Endothelial cell (in vitro differentiated cells): ENCODE measurements at regions not wholly inside any gene's neighbourhood (a gene's known extent, or its start where the extent isn't known, plus 50 kb on each side); places are given as distances from the start of the nearest gene placed in this dataset.
A peak's percentile ranks its signal among the peaks of the same experiment; 100 is the strongest.

ENCODE experiments used
- DNase-seq: peaks from one replicate; pipeline ENCODE4 v3.0.0; 2021; ENCODE audit warnings: low spot score
- H3K27ac Mint-ChIP-seq: one replicate; pipeline ENCODE4 v1.8.0; 2021; ENCODE audit warnings: mixed read lengths, inconsistent platforms; ENCODE audit not compliant: unreplicated experiment
- H3K27me3 Mint-ChIP-seq: one replicate; pipeline ENCODE4 v1.8.0; 2021; ENCODE audit warnings: mild to moderate bottlenecking, moderate library complexity, mixed read lengths, inconsistent platforms; ENCODE audit not compliant: unreplicated experiment
- H3K36me3 Mint-ChIP-seq: one replicate; pipeline ENCODE4 v1.8.0; 2021; ENCODE audit warnings: mild to moderate bottlenecking, low read depth, mixed read lengths, inconsistent platforms; ENCODE audit not compliant: unreplicated experiment
- H3K4me1 Mint-ChIP-seq: one replicate; pipeline ENCODE4 v1.8.0; 2021; ENCODE audit warnings: mild to moderate bottlenecking, mixed read lengths, inconsistent platforms; ENCODE audit not compliant: unreplicated experiment
- H3K4me3 Mint-ChIP-seq: one replicate; pipeline ENCODE4 v1.8.0; 2021; ENCODE audit warnings: mild to moderate bottlenecking, mixed read lengths, inconsistent platforms; ENCODE audit not compliant: unreplicated experiment
- H3K9me3 Mint-ChIP-seq: one replicate; pipeline ENCODE4 v1.8.0; 2021; ENCODE audit warnings: mixed read lengths, inconsistent platforms; ENCODE audit not compliant: unreplicated experiment
- CTCF ChIP-seq: fragments of 200-600 bp; sonication (generic); IDR thresholded peaks from one replicate; pipeline ENCODE4 v1.5.0; 2021; ENCODE audit warnings: antibody characterized with exemption; ENCODE audit not compliant: unreplicated experiment

- Mint-ChIP-seq H3K4me1 (peaks cover 64% of the 10 kb centered on the region), H3K27ac (peak overlapping the region; percentile 57), H3K27me3 (peaks cover 11% of the 10 kb centered on the region), H3K4me3 (no peak overlapping the region), H3K36me3 (peaks cover 29% of the 10 kb centered on the region), H3K9me3 (no peaks in the 10 kb centered on the region)
- DNase-seq, result no peak
- no peak for TF ChIP-seq CTCF
These were observed 97.5 kb downstream of the ZNF608 start for GRCh38 chr5:124648902-124649467.

- no peak overlapping the region for H3K27ac Mint-ChIP-seq
- H3K36me3 Mint-ChIP-seq, result peaks cover 38% of the 10 kb centered on the region
- no peak for DNase-seq
- no peaks in the 10 kb centered on the region for H3K9me3 Mint-ChIP-seq
- peak overlapping the region; percentile 79 for H3K4me3 Mint-ChIP-seq
- H3K4me1 Mint-ChIP-seq, result peaks cover 51% of the 10 kb centered on the region
- no peak for TF ChIP-seq CTCF
- peaks cover 8% of the 10 kb centered on the region for H3K27me3 Mint-ChIP-seq
These were observed 99.1 kb downstream of the ZNF608 start for GRCh38 chr5:124647352-124647751.

- Mint-ChIP-seq H3K36me3 (peaks cover 58% of the 10 kb centered on the region), H3K27me3 (peaks cover 10% of the 10 kb centered on the region), H3K27ac (no peak overlapping the region), H3K9me3 (no peaks in the 10 kb centered on the region), H3K4me1 (peaks cover 43% of the 10 kb centered on the region), H3K4me3 (no peak overlapping the region)
- no peak for TF ChIP-seq CTCF
- DNase-seq, result no peak
These were observed 101.0 kb downstream of the ZNF608 start for GRCh38 chr5:124645396-124645795.

- peaks cover 59% of the 10 kb centered on the region for H3K36me3 Mint-ChIP-seq
- H3K27ac Mint-ChIP-seq, result peak overlapping the region; percentile 25
- no peaks in the 10 kb centered on the region for H3K9me3 Mint-ChIP-seq
- peaks cover 8% of the 10 kb centered on the region for H3K27me3 Mint-ChIP-seq
- H3K4me1 Mint-ChIP-seq, result peaks cover 38% of the 10 kb centered on the region
- no peak for TF ChIP-seq CTCF
- H3K4me3 Mint-ChIP-seq, result no peak overlapping the region
- no peak for DNase-seq
These were observed 101.9 kb downstream of the ZNF608 start for GRCh38 chr5:124644582-124644981.

- H3K36me3 Mint-ChIP-seq, result peaks cover 59% of the 10 kb centered on the region
- H3K27ac Mint-ChIP-seq, result peak overlapping the region; percentile 25
- H3K27me3 Mint-ChIP-seq, result peaks cover 8% of the 10 kb centered on the region
- DNase-seq, result no peak
- peaks cover 34% of the 10 kb centered on the region for H3K4me1 Mint-ChIP-seq
- no peaks in the 10 kb centered on the region for H3K9me3 Mint-ChIP-seq
- no peak for TF ChIP-seq CTCF
- H3K4me3 Mint-ChIP-seq, result no peak overlapping the region
These were observed 102.3 kb downstream of the ZNF608 start for GRCh38 chr5:124644138-124644537.
